Kasumi-1 (cell line): ENCODE measurements at regions not wholly inside any gene's neighbourhood (a gene's known extent, or its start where the extent isn't known, plus 50 kb on each side); places are given as distances from the start of the nearest gene placed in this dataset.
"Not testable (repeated sequence)": the region's sequence is repeated elsewhere in the genome, so short reads cannot be mapped to it uniquely, and the experiment has no call there.

Experiments
- DNase-seq, 2 experiments: peaks; one replicate each; lab custom pipeline; 2025; lab: John Stamatoyannopoulos, UW

DNA sequence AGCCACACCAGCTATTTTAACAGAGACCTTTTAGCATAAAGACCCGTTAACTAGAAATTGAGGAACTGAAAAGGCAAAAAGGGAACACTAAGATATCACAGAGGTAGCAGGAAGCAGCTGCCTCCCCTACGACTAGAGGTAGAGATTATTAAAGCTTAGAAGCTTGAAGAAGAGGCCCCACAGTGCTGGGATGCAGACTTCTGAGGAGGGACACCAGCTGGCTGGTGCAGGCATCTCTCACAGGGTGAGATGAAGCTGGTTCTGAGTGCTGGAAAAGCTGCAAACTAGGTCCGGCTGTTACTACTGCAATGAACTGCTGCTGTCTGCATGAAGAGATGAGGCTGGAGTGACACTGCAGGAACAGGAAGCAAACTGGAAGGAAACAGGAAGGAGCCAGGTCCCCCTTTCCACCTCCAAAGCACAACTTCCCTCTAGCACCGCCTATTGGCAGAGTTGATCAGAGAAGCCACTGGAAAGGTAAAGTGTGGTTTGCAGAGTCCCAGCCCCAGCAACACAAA is 61.2 kb upstream of the MRPS9 start:
- DNase-seq: peak; percentile 95 to 96

DNA sequence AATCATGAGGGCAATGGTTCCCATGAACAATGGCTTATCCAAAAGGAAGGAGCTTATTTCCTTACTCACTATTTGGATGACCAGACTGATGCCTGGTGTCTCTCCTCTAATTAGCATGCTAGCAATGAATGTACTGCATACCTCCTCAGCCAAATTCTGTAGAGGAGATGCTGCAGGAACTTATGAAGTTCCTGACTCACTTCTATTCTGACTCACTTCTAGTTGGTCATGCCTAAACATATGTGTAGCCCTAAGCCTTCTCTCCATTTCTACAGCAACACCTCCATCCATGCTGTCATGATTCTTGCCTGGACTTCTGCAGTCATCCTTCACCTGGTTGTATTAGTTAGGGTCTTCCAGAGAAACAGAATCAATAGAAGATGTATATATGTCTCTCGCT is 59.9 kb upstream of the MRPS9 start:
- DNase-seq: no peak

DNA sequence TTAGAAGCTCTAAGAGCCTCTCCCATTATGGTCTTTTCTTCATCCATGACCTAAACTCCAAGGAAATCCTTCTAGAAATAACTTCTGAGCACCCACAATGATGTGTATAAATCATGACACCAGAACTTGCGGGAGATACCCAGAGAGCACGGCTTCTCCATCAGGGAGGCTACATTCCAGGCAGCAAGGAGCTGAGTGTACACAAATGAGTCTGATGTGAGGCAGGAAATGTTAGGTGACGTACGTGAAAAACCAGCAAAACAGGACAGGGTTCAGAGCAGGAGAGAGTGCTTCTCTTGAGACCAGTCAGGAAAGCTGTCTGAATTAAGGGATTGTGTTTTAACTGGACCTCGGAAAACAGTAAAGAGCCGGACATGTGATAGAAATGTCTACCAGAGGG is 58.1 kb upstream of the MRPS9 start:
- DNase-seq: not testable (repeated sequence)

DNA sequence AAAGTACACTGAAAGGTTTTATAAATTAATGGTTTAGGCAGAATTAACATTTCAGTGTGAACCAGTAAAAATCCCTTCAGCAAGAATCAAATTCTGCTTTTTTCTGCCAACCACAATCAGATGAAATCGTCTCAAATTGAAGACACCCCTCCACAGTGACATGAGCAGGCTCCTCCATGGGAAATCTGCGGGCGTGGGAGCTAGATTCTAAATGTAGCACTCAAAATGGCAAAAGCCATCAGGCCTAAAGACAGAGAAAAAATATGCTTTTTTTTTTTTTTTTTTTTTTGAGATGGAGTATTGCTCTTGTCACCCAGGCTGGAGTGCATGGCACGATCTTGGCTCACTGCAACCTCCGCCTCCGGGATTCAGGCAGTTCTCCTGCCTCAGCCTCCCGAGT is 55.8 kb upstream of the MRPS9 start:
- DNase-seq: no peak
